Keratinocyte (primary cell): ENCODE measurements at regions not wholly inside any gene's neighbourhood (a gene's known extent, or its start where the extent isn't known, plus 50 kb on each side); places are given as distances from the start of the nearest gene placed in this dataset.

Experiments
- EZH2 ChIP-seq: IDR thresholded peaks from one replicate; pipeline ENCODE4 v1.6.1; 2012; ENCODE audit warnings: inconsistent platforms, mild to moderate bottlenecking, low read length, moderate library complexity
- TF ChIP-seq, protein P1 (sequence below), 3 experiments: IDR thresholded peaks in 1 of 3; conservative IDR thresholded peaks in 1 of 3; optimal IDR thresholded peaks in 1 of 3; 2 replicates in 2 of 3; 3 replicates in 1 of 3; pipeline versions ENCODE3 to v1.5.1; 2011; ENCODE audit warnings: low read length in 3 of 3, mild to moderate bottlenecking in 3 of 3, moderate library complexity in 2 of 3, control low read depth in 1 of 3, inconsistent platforms in 1 of 3; ENCODE audit not compliant: insufficient read depth in 2 of 3; ENCODE audit errors: extremely low read depth in 1 of 3

DNA sequence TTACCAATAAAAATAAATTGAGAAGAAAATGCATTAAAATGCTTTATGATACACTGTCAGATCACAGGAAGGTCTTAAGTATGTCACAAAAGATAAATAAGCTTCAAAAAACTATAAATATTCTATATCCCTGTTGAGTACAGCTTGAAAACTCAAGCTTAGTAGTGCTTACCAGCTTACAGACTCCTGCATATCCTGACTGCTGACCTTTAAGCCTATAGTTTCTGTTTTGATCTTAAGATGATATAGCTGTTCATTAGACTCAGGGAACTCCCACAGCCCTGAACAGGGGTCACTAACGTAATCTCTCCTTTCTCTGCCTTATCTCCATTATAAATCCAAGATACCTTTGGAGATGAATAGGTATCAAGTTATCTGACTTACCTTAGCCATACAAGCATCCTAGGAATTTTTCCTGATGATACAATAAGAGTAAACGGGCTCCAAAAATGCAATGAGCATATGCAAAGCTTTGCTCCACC, 93.7 kb upstream of the RBBP8 start:
- TF ChIP-seq, protein P1, sequence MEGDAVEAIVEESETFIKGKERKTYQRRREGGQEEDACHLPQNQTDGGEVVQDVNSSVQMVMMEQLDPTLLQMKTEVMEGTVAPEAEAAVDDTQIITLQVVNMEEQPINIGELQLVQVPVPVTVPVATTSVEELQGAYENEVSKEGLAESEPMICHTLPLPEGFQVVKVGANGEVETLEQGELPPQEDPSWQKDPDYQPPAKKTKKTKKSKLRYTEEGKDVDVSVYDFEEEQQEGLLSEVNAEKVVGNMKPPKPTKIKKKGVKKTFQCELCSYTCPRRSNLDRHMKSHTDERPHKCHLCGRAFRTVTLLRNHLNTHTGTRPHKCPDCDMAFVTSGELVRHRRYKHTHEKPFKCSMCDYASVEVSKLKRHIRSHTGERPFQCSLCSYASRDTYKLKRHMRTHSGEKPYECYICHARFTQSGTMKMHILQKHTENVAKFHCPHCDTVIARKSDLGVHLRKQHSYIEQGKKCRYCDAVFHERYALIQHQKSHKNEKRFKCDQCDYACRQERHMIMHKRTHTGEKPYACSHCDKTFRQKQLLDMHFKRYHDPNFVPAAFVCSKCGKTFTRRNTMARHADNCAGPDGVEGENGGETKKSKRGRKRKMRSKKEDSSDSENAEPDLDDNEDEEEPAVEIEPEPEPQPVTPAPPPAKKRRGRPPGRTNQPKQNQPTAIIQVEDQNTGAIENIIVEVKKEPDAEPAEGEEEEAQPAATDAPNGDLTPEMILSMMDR (optimal IDR thresholded peaks at IDR 0.05 in 1 of 3, IDR thresholded peaks at IDR 0.05 in 1 of 3, conservative IDR thresholded peaks at IDR 0.05 in 1 of 3; ENCODE audit: extremely low read depth in 1 of 3, insufficient read depth in 2 of 3, low read length in 3 of 3), result no peak
- TF ChIP-seq EZH2, result no peak
